ENCODE measurements at regions not wholly inside any gene's neighbourhood (a gene's known extent, or its start where the extent isn't known, plus 50 kb on each side); places are given as distances from the start of the nearest gene placed in this dataset.

GRCh38 chr10:123270221-123270620 is 116.0 kb downstream of the BUB3 start:
- Histone ChIP-seq H3K4me1 (ENCODE audit: control insufficient read depth, insufficient read depth, low read length) (no peaks in the 10 kb centered on the region), H3K4me3 (ENCODE audit: low read depth, low read length) (no peak overlapping the region), H3K36me3 (ENCODE audit: control insufficient read depth in 2 of 2, insufficient read depth in 1 of 2, low read length in 2 of 2) (no peaks in the 10 kb centered on the region), H3K9me3 (ENCODE audit: control insufficient read depth, insufficient read depth, low read depth, low read length) (no peaks in the 10 kb centered on the region), H3K27ac (ENCODE audit: extremely low read depth, low read depth, low read length) (no peak overlapping the region)
- no peak for TF ChIP-seq ZNF549 (tag by site-specific recombination; IDR thresholded peaks at IDR 0.05)
- ChIA-PET CTCF (interaction anchor here (0.7 to 1.4 kb wide), 2 partner anchors 227 to 557 kb away, joined by 3 read pairs; no protein-coding TSS in a partner anchor), POLR2A (no interaction called here)

DNA sequence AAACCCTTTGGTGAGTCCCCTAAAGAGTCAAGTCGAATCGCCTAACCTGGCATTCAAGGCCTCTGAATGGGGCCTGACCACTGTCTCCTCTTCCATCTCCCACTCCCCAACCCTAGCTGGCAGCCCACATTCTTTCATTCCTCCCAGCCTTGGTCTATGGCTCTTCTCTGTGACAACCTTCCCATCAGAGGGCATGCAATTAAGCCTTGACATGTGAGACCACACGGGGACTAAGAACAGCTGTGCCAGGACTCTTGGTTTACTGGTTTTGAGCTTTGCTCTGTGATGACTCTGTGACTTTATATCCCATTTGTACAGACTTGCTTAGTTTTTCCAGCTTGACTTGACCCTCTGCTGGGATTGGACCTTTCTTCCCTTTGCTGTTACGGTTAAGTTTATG is 116.6 kb downstream of the BUB3 start:
- H3K4me1 ChIP-seq (ENCODE audit: control insufficient read depth, insufficient read depth, low read length) = no peaks in the 10 kb centered on the region
- CTCF ChIA-PET = interaction anchor here (0.7 to 1.4 kb wide), 3 partner anchors 137 to 558 kb away, joined by 3 read pairs; no protein-coding TSS in a partner anchor
- POLR2A ChIA-PET = no interaction called here
- H3K27ac ChIP-seq (ENCODE audit: extremely low read depth, low read depth, low read length) = no peak overlapping the region
- no peaks in the 10 kb centered on the region for H3K36me3 ChIP-seq (ENCODE audit: control insufficient read depth in 2 of 2, insufficient read depth in 1 of 2, low read length in 2 of 2)
- no peak overlapping the region for H3K4me3 ChIP-seq (ENCODE audit: low read depth, low read length)
- TF ChIP-seq ZNF585B (tag by site-specific recombination; IDR thresholded peaks at IDR 0.05) = no peak
- TF ChIP-seq SCRT2 (tag by site-specific recombination; IDR thresholded peaks at IDR 0.05) = no peak
- TF ChIP-seq ZNF214 (tag by site-specific recombination; IDR thresholded peaks at IDR 0.05; ENCODE audit: borderline replicate concordance) = no peak
- TF ChIP-seq ZNF221 (tag by site-specific recombination; IDR thresholded peaks at IDR 0.05; ENCODE audit: borderline replicate concordance) = no peak
- no peak for TF ChIP-seq ZNF660 (tag by site-specific recombination; IDR thresholded peaks at IDR 0.05)
- no peak for TF ChIP-seq ZNF404 (tag by site-specific recombination; IDR thresholded peaks at IDR 0.05)
- TF ChIP-seq, protein P1, sequence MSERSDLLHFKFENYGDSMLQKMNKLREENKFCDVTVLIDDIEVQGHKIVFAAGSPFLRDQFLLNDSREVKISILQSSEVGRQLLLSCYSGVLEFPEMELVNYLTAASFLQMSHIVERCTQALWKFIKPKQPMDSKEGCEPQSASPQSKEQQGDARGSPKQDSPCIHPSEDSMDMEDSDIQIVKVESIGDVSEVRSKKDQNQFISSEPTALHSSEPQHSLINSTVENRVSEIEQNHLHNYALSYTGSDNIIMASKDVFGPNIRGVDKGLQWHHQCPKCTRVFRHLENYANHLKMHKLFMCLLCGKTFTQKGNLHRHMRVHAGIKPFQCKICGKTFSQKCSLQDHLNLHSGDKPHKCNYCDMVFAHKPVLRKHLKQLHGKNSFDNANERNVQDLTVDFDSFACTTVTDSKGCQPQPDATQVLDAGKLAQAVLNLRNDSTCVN (tag by site-specific recombination; optimal IDR thresholded peaks at IDR 0.05) = no peak
- TF ChIP-seq ZNF701 (tag by site-specific recombination; IDR thresholded peaks at IDR 0.05) = no peak
- no peaks in the 10 kb centered on the region for H3K9me3 ChIP-seq (ENCODE audit: control insufficient read depth, insufficient read depth, low read depth, low read length)

DNA sequence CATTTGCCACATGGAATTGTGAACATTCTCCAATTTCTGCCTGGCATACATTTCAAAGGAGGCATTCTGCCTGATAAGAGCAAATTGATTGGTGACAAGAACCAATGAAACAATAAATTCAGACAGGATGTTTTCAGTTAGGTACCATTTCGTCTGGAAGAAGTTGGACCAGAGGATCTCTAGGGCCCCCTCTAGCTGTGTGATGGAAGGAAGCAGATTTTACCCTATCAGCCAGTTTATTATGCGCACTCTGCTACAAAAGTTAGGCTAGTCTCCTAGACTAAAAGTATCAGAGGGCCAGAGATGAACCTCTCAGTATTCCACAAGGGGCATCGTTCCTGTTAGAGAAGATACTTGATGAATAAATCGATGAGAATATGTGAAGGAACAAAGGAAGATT is 118.0 kb downstream of the BUB3 start:
- ChIA-PET CTCF (interaction anchor here (0.6 kb wide), 1 partner anchor 288 kb away, joined by 3 read pairs; no protein-coding TSS in a partner anchor), POLR2A (no interaction called here)
- Histone ChIP-seq H3K36me3 (ENCODE audit: control insufficient read depth in 2 of 2, insufficient read depth in 1 of 2, low read length in 2 of 2) (no peaks in the 10 kb centered on the region), H3K27ac (ENCODE audit: extremely low read depth, low read depth, low read length) (no peak overlapping the region), H3K4me1 (ENCODE audit: control insufficient read depth, insufficient read depth, low read length) (no peaks in the 10 kb centered on the region), H3K4me3 (ENCODE audit: low read depth, low read length) (no peak overlapping the region), H3K9me3 (ENCODE audit: control insufficient read depth, insufficient read depth, low read depth, low read length) (no peaks in the 10 kb centered on the region)
- TF ChIP-seq, protein P2, sequence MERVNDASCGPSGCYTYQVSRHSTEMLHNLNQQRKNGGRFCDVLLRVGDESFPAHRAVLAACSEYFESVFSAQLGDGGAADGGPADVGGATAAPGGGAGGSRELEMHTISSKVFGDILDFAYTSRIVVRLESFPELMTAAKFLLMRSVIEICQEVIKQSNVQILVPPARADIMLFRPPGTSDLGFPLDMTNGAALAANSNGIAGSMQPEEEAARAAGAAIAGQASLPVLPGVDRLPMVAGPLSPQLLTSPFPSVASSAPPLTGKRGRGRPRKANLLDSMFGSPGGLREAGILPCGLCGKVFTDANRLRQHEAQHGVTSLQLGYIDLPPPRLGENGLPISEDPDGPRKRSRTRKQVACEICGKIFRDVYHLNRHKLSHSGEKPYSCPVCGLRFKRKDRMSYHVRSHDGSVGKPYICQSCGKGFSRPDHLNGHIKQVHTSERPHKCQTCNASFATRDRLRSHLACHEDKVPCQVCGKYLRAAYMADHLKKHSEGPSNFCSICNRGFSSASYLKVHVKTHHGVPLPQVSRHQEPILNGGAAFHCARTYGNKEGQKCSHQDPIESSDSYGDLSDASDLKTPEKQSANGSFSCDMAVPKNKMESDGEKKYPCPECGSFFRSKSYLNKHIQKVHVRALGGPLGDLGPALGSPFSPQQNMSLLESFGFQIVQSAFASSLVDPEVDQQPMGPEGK (tag by site-specific recombination; IDR thresholded peaks at IDR 0.05) = no peak
- no peak for TF ChIP-seq ZNF23 (tag by site-specific recombination; IDR thresholded peaks at IDR 0.05; ENCODE audit: borderline replicate concordance)
- TF ChIP-seq MYNN (tag by site-specific recombination; IDR thresholded peaks at IDR 0.05; ENCODE audit: borderline replicate concordance) = no peak
- no peak for TF ChIP-seq ZFHX2 (tag by site-specific recombination; conservative IDR thresholded peaks at IDR 0.05)
- no peak for TF ChIP-seq ZNF548 (tag by site-specific recombination; IDR thresholded peaks at IDR 0.05)
- TF ChIP-seq ZNF19 (tag by site-specific recombination; IDR thresholded peaks at IDR 0.05; ENCODE audit: low read depth) = no peak
- TF ChIP-seq ZBTB17 (tag by site-specific recombination; IDR thresholded peaks at IDR 0.05) = no peak
- no peak for TF ChIP-seq ZNF354C (tag by site-specific recombination; IDR thresholded peaks at IDR 0.05; ENCODE audit: borderline replicate concordance, low read depth)
- TF ChIP-seq IKZF3 (tag by site-specific recombination; IDR thresholded peaks at IDR 0.05) = no peak
- TF ChIP-seq ZFP3 (tag by site-specific recombination; IDR thresholded peaks at IDR 0.05; ENCODE audit: low read depth) = no peak
- TF ChIP-seq GLI4 (tag by site-specific recombination; IDR thresholded peaks at IDR 0.05) = no peak
- TF ChIP-seq TCF7L2 (IDR thresholded peaks at IDR 0.05; ENCODE audit: borderline replicate concordance, low read depth, low read length) = no peak
- no peak for TF ChIP-seq ZNF626 (tag by site-specific recombination; IDR thresholded peaks at IDR 0.05)
- TF ChIP-seq KLF9 (tag by site-specific recombination; IDR thresholded peaks at IDR 0.05; ENCODE audit: low read depth) = no peak
- no peak for TF ChIP-seq ZNF629 (tag by site-specific recombination; IDR thresholded peaks at IDR 0.05)
- no peak for TF ChIP-seq SP3 (tag by site-specific recombination; IDR thresholded peaks at IDR 0.05)

All from HEK293 (cell line).